ENCODE measurements at regions not wholly inside any gene's neighbourhood (a gene's known extent, or its start where the extent isn't known, plus 50 kb on each side); places are given as distances from the start of the nearest gene placed in this dataset.

DNA sequence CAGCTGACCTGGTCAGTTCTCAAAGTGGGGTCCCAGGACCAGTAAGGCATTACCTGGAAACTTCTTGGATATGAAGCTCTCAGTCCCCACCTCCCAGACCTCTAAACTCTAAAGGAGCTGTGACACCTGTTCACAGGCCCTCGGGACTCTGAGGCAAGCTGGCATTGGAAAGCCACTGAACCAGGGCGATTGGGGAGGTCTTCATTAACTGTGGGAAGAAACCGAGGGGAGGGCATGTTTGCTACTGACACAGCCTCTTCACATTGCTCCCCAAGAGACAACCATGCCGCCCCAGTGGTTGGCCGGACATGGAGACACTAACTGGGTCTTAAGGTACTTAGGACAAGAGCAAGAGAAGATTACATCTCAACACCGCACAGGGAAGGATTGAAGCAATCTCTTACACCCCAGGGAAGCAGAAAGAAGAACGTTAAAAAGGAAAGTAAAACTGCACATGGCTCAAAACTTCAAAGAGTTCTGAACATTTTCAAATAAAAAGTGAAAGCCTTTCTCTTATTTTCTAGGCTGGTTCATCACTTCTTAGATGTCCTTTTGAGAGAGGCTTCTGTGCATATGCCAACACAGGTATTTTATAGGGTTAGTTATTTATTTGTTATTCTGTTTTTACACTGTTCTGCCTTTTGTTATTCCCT lies 210.0 kb upstream of the CST7 start:
- DNase-seq: peak; percentile 16

DNA sequence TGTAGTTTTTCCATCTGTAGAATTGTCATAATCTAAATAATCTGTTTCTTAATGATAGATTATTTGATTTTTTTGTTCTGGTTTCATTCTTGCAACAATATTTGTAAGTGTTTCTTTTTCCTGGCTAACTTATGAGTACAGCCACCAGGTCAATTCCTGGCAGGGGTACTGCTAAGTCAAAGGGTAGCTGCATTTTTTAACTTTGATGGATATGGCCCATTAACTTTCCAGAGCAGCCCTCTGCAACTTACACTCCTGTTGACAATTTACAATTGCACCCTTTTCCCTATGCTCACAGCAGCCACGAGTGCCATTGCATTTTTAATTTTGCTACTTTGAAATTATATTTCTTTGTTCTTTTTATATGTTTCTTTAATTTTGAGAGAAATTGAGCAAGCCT lies 209.3 kb upstream of the CST7 start:
- DNase-seq: no peak

GRCh38 chr20:24741493-24742072 lies 207.5 kb upstream of the CST7 start:
- DNase-seq: no peak

- no peak for DNase-seq
Measured at GRCh38 chr20:24742436-24742835, 206.6 kb upstream of the CST7 start.

- DNase-seq: no peak
Measured at GRCh38 chr20:24742989-24743388, 206.1 kb upstream of the CST7 start.

DNA sequence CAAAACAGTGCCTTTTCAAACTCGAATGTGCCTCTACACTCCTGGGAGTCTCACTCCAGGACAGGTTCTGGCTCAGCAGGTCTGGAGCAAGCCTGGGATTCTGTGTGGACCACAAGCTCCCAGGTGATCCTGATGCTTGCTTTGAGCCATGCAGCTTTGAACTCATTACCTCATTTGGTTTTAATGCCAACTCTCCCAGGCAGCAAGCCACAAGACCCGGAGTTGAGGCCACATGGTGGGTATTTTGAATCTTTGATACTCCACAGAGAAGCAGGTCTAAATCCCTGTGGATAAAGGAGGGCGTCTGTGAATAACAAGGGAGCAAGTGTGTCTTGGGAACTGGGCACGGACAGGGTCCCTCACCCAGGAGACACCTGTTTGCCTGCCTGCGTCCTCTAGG lies 205.4 kb upstream of the CST7 start:
- no peak for DNase-seq

- no peak for DNase-seq
Measured at GRCh38 chr20:24744747-24745146, 204.3 kb upstream of the CST7 start.

DNA sequence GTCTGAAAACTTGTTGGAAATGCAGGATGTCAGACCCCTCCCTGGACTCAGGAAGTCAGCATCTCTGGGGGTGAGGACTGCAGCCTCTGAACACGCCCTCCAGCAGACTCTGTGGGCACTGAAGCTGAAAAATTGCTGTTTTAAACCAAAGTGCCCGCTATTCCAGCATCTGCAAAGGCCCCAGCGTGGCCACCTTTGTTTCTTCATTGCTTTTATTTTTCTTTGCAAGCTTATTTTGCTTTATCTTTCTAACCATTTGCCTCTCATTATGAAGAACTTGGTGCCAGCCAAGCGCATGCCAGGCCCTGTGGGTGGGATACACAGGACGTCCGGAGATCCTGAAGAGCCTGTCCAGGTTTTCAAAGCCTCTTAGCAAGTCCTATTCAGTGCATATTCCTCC lies 203.9 kb upstream of the CST7 start:
- DNase-seq: no peak

GRCh38 chr20:24745617-24746350 lies 203.3 kb upstream of the CST7 start:
- no peak for DNase-seq

DNA sequence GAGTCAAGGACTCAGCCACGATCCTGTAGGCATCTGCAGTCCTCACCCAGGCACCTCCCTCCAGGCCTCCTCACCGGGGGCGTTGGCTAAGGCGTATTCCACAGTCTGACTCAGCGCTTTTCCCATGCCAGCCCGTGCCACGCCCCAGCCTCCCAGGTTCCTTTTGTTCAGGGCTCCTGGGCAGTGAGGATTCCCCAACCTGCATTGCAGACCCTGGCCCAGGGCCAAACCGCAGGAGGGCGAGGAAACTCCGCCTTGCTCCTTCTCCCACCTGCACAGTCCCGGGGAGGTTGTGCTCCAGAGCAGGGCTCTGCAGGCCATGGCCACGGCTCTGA lies 202.8 kb upstream of the CST7 start:
- peak; percentile 86 for DNase-seq

- DNase-seq: no peak
Measured at GRCh38 chr20:24747010-24747712, 201.9 kb upstream of the CST7 start.

DNA sequence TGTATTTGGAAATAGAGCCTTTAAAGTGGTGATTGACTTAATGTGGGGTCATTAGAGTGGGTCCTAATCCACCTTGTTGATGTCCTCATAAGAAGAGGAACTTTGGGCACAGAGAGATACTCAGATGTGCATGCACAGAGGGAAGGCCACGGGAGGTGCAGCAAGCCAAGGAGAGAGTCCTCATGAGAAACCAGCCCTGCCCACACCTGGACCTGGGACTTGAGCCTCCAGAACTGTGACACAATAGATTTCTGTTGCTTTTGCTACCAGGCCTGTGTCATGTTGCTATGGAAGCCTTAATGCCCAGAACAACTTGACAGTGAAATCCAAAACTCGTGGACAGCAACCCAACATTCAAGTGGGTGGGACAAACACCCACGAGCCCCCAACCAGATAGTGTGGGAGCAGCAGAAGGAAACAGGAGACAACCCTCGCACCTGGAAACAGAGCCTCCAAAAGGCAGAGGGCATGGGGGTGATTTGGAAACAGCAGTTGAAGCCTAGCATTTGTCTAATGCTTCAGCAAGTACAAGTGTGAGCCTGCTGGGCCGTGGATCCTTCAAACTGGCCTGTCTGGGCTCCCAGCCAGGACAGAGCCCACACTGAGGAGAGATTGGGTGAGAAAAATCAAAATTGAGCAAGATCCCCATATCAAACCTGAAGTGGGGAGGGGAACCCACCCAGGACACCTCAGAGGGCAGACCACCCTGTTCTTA lies 201.0 kb upstream of the CST7 start:
- DNase-seq: no peak

- no peak for DNase-seq
Measured at GRCh38 chr20:24751551-24751950, 197.5 kb upstream of the CST7 start.

- no peak for DNase-seq
Measured at GRCh38 chr20:24752612-24753011, 196.5 kb upstream of the CST7 start.

DNA sequence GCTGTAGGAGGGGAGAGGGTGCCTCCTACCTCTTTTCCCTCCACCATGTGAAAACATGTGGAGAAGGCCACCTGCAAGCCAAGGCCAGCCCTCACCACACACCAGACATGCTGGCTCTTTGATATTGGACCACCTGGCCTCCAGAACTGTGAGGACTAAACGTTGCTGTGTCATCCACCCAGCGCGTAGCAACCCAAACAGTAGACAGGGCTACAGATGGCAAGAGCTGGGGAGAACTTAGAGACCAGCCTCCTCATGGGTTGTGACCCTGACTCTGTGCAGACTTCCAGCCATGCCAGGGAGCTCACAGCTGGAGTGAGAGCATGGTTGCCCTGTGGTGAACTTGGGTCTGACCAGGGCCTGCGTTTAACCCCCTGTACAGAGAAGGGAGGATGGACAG lies 195.9 kb upstream of the CST7 start:
- DNase-seq: no peak

- no peak for DNase-seq
Measured at GRCh38 chr20:24754691-24755090, 194.4 kb upstream of the CST7 start.

DNA sequence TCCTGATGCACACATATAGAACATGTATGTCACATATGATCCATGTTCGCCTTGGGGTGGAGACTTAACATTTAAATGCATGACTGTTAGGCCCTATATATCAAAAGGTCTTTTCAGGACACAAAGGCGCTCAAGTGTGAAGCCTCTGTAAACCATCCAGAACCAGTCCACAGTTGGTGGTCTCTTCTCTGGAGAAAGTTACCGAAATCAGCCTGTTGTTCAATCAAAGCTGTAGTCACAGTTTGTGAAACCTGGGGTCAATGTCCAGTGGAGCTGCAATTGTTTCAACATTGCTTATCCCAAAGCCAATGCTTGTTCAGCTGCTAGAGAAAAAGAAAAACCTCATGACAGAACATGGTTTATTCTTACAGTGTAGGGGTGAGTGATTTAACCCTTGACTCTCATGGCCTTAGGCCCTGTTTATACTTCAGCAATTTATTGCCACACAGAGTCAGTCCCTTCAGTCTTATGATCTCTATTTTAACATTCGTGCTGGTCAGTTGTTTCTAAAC lies 193.6 kb upstream of the CST7 start:
- DNase-seq: no peak

GRCh38 chr20:24756292-24757025 lies 192.6 kb upstream of the CST7 start:
- DNase-seq: no peak

DNA sequence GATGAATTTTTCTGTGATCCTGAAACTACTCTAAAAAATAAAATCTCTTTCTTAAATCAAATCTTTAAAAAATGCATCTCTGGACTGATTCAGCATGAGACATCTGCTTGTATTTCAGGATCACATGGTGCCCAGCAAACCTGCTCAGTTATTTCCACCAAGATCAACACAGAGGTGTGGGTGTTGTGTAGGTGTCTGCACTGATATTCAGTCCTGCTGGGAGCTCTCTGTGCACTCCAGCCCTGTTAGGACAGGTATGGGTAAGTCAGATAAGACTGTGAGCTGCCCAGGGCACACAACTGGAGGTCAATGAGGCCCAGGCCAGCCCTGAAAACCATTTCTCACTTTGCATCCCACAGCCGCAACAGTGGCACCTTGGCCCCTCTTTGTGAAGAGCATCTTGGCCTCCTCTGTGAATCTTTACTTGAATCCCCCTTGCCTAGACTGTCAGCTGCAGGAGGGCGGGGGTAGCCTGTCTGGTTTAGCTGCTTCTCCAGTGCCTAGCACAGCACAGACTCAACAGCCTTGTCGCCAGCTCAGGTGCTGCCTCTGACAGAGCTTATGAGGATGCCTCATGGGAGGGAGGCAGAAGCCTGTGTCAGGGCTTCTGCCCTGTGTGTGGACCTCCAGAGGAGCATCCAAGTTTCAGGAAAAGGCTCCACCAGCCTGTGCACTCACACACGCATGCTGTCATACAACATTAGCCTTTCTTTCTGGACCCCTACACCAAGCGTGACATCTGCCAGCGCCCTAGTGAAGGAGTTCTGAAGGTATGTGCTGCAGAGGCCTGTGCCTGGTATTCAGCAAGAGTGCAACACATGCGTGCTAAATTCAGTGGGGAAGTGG lies 187.6 kb upstream of the CST7 start:
- no peak for DNase-seq

GRCh38 chr20:24762371-24762770 lies 186.7 kb upstream of the CST7 start:
- no peak for DNase-seq

DNA sequence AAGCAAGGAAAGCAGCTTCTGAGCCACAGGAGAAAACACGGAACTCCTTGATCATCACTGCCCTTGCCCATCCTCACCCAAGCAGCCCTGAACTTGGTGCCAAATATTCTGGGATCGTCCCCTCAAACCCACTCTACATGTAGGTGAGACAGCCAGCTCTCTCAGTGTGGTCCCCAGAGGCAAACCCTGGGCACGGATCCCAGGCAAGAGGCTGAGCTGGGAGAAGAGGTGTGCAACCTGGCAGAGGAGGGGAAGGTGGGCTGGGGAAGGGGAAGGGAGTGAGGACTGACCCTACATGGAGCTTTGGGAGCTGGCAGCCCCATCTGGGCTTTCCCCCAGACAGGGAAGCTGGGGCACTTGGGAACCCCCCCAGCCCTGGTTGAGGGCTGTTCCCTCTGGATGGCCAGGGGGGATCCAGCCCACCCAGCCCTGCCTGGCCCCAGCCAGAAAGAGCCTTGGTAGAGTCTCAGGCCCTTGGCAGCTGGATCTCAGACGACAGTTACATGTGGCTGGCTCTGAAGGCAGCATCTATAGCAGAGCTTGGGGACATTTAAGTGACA lies 186.2 kb upstream of the CST7 start:
- no peak for DNase-seq
